NCI-H2029 (cell line): ENCODE measurements at regions not wholly inside any gene's neighbourhood (a gene's known extent, or its start where the extent isn't known, plus 50 kb on each side); places are given as distances from the start of the nearest gene placed in this dataset.

Source experiments
- DNase-seq: peaks from one replicate; lab custom pipeline; 2025; lab: John Stamatoyannopoulos, UW

DNA sequence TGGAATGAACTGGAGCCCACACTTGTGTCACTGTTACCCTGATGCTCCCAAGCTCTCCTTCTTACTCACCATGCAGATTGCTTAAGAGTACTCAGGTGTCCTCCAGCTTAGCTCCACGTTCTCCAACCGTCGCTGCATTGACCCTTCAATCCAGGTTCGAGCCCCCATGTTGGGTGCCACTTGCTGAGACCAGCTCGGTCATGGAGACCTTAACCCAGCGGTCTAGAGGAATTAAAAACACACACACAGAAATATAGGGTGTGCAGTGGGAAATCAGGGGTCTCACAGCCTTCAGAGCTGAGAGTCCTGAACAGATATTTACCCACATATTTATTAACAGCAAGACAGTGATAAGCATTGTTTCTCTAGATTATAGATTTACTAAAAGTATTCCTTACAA, 229.1 kb upstream of the APCDD1 start:
- DNase-seq = no peak

DNA sequence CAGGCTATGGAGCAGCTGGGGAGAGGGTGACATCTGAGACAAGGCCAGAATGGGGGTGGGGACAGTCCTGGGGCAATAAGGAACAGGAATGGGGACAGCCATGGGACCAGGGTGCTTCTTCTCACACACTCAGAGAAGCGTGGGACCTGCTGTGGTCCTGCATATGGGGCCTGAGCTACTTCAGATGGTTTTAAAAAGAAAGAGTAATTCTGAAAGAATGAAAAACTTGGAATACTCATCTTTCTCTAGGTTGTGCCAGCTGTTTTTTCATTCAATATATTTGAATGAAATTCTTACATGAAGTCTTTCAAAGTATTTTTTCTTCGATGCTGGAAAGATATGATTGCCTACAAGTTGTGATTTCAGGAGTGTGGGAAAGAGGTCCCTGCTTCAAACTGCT, 227.5 kb upstream of the APCDD1 start:
- DNase-seq = no peak

DNA sequence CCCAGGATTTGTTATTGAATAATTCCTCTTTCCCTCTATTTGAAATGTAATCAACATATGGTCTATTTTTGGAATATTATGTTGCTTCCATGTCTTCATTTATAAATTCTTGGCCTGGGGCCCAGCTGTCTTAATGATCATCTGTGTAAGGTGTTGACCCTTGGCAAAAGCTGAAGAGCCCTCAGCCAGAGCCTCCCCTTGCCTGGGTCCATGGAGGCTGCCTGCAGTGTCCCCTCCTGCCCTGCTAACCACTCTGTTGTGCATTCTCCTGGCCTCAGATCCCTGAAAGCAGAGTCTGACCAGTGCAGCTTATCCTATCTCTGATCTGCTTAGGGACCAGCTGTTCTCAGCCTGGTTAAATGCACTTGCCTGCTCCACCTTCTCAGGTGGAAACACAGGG, 226.1 kb upstream of the APCDD1 start:
- no peak for DNase-seq

DNA sequence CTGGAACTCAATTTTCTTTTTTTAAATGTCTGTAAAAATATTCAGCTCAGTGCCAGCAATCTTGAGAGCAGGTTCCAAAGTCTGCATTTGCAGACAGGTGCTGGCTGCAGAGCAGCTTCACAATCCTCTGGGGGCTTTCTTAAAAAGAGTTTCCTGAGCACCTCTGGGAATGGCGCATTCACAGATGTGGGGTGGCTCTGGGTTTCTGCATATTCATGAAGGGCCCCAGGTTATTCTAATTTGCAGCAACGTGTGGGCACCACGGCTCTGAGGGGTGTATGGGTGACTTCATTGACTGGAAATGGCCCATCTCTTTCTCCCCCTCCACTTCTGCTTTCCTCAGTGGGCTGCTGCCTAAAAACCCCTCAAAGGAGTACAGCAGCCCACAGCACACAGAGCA, 225.0 kb upstream of the APCDD1 start:
- no peak for DNase-seq

DNA sequence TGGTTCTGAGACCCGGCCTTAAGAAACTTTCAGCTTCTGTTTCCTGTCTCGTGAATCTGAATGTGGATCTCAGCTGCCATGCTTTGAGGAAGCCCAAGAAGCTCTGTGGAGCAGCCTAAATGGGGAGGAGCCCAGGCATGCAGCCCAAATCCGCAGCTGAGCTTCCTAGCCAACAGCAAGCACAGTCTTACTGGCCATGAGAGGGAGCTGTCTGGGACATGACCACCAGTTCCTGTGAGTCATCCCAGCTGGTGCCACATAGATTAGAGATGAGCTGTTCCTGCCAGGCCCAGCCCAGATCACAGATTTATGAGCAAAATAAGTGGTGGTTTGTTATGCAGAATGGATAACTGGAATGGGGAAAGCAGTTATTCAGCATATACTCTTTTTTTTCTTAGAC, 224.4 kb upstream of the APCDD1 start:
- no peak for DNase-seq

DNA sequence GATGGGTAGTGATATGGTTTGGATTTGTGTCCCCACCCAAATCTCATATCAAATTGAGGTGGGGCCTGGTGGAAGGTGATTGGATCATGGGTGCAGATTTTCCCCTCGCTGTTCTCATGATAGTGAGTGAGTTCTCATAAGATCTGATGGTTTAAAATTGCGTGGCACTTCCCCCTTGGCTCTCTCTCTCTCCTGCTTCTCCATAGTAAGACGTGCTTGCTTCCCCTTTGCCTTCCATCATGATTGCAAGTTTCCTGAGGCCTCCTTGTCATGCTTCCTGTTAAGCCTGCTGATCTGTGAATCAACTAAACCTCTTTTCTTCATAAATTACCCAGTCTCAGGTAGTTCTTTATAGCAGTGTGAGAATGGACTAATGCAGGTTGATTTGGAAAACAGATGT, 223.2 kb upstream of the APCDD1 start:
- DNase-seq = no peak

DNA sequence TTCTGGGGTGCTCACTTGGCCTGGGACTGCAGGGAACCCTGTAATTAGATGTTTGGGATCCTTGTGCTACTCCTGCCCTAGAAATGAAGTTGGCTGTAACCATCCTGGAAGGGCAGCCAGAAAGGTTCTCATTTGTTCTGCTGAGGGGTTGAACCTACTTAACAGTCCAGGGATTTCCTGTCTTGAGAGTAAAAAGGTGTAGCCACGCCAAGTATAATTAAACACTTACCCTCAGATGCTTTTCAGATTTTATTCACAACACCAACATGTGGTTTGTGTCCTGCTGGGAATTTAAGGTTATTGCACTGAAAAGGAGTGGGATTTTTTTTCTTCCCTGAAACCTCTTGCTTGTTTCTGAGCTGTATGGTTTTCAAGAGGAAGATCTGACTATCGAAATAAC, 222.4 kb upstream of the APCDD1 start:
- DNase-seq = no peak

DNA sequence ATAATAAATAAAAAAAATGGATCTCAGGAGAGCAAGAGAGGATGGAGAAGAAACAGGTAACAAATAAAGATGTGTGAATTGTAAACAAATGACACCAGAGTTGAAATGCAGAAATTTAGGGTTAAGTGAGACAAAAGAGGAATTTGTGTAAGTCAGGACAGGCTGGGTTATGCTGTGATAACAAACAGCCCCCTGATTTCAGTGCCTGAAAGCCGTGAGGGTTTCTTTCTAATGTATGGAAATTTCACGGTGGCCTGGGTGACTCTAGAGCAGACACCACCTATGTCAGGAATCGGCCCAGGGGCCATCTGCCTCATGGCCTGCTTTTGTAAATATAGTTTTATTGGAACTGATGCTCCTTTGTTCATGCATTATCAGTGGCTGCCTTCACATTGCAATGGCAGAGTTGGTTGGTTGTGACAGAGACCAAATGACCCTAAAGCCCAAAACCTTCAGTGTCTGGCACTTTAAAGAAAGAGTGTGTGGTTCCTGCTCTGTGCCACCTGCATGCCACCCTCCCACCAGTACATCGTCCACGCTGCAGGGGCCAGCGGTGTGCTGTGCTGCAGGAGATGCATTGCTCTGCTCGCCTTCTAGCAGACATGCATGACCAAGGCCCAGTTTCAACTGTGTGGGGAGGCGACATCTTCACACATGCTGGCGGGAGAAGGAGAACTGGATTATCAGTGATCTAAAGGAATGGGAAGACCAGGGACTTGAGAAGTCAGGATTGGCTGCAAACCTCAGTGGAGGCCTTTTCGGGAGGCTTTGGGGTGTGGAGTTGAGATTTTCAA, 221.2 kb upstream of the APCDD1 start:
- no peak for DNase-seq

DNA sequence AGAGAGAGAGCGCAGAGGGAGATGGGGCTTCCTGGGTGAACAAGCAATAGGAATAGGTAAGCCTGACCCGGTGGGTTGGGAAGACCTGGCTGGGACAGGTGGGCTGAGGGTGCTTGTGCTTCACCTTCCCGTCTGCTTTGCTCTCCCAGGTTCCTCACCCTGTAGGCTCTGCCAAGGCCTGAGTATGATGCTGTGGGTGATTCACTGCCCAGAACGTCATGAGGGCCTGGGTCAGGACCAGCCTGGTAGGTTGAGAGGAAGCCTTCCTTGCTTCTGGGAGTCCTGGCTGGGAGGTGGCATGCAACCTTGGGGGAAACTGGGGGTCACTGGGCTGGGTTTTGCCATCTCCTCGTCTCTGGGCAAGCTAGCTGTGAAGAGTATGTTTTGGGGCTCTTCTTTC, 220.2 kb upstream of the APCDD1 start:
- no peak for DNase-seq

DNA sequence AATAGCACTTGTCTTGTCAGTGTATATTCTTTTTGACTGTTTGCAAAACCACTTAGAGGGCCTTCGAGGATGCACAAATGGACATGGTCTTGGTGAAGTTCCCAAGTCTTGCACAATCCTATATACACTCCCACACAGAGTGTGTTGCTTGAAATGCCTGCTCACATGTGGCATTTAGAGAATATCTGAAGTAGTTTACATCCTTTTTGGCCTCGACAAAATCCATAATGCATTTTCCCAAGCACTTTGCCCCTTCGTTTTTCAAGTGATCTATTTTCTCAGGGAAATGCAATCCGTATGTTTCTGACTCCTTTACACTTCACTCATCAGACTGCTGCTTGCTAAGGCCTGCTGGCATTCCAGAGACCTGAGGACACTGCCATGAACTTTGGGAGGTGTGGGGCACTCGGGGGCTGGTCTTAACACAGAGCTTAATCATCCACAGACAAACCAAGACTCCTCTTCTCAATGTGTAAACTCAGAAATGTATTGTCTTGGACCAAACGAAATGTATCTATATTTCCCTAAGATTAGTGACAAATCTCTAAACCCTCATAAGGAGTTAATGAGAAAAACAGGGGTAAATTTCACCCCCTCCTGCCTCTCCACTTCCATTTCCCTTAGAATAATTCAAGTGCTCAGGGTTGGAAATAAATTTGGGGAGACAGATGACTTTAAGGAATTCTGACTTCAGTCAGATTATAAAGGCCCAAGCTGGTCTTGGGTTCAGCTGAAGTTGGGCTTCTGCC, 219.3 kb upstream of the APCDD1 start:
- DNase-seq = no peak

DNA sequence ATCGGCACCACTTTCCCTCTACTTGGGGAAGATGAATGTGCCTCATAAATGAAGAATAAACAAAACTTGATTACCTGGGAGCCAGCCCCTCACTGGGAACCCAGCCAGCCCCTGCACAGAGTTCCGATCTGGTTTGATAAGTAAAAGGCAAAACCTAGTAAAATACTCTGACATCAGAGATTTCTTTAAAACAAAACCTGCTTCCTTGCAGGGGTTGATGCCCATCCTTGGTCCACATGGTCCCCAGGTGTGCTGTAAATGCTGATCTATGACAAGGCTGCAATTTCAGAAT, 218.8 kb upstream of the APCDD1 start:
- DNase-seq = no peak

DNA sequence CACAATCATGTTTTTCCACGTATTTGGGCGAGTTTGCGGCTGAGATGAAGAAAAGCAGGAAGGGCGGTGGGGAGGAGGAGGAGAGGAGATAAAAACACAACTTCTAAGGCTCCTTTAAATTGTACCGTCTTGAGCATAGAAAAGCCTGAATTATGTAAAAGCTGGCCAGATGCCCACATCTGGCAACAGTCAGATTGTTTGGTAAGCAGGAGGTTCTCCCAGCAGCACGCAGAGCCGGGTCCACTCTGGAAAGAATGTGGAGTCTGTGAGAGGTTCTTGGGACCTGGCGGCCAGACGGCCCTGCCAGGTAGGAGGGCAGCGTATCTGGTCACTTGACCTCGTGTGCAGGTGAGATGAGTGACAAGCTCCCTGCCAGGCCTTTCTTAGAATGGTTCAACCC, 215.3 kb upstream of the APCDD1 start:
- DNase-seq = no peak

DNA sequence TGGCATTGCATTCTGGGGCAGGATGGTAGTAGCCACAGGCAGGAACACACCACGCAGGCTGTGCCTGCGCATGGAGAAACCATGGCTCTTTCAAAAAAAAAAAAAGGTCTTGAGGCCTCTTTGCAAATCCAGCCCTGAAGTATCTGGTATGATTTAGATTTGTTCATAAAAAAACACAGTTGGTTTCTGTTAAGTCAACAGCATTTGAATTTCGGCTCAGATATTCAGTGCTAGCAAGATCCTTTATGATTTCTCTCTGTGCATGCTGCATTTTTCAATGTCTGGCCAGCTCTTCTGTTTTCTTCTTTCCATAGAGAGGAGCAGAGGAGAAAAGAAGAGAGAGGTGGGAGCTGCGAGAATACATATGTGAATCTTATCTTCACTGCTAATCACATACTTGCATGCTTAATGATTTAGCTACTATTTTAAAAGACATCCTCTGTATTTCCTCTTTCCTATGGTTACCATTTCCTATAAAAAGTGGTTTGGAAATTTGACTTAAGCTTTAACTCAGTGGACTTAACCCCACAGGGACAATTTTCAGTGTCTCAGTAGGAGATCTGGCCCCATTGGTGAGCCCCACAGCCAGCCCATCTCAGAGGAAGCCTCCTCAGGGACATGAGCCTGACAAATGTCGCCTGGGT, 214.3 kb upstream of the APCDD1 start:
- no peak for DNase-seq

DNA sequence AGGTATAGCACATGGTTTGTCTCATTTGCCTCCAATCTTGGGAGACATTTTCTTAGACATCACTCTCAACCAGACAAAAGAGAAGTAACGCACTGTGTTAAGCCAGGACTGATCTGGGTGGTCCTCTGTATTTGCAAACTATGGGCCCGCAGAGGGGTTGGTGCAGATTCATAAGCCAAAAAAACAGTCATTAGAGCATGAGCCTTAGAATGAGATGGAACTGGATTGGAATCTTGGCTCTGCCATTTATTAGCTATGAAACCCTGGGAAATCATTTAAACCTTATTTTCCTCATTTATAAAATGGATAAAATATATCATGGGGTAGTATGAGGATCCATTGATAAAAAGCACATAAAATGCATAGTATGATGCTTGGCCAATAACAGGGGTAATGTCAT, 213.5 kb upstream of the APCDD1 start:
- no peak for DNase-seq

DNA sequence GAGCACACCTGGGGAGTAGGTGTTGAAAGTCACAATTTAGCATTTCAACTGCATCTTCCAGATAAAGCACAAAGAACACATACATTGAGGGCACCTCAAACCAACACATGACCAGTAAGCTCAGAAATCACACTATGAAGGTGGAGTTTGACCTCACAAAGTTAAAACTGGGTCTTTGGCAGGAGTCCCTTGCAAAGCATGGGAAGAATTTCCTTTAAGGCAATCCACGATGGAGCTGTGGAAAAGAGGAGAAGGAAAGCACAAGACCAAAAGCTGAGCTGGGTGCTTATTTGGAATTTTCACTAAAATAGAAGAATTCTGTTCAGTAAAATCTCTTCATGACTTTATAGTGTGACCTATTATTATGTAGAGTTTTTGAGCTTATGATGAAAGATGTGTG, 212.9 kb upstream of the APCDD1 start:
- no peak for DNase-seq

DNA sequence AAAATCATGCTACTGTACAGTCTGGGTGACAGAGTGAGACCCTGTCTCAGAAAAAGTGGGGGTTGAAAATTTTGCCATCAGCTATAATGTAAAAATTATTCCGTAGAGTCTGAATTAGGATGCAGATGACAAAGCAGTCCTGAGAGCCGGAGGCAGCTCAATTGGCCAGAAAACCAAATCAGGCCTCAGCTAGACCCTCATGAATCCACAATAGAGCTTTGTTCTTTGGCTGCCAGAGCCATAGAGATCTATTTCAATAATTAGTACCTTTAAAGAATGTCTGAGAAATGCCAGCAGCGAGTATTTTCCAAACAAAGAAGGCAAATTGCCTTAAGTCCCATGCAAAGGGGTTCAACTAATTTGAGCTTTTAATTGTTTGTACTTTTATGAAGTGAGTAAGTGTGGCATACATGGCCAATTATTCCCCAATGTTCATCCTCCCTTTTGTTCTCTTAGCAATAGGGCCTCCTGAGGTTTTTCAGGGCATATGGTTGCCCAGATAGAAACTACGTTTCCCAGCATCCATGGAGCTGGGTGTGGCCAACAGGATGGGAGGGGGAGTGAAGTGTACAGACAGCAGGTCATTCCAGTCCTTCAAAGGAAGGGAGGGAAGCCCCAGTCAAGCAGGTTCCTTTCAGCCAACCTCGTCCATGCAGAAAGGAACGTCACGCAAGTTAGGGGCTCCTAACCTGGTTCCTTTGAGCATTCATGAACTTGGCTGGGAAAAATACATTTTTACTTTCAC, 211.3 kb upstream of the APCDD1 start:
- no peak for DNase-seq

DNA sequence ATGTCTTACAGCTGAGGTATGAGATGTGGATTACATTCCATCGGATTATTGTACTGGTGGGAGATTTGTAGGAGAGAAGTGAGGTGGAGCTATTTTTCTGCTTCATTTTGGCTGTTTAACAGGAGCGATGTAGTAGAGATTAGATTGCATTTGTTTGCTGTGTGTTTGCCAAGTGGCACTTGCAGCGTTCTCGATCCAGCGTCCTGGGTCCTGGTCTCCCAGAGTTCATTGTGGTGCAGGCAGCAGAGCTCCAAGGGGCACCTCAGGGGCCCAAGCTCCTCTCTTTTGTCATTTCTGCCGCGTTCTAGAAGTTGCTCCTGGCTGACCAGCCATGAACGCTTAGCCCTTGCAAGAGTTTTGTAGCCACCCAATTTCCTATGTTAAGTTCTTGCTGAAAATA, 210.1 kb upstream of the APCDD1 start:
- DNase-seq = no peak

DNA sequence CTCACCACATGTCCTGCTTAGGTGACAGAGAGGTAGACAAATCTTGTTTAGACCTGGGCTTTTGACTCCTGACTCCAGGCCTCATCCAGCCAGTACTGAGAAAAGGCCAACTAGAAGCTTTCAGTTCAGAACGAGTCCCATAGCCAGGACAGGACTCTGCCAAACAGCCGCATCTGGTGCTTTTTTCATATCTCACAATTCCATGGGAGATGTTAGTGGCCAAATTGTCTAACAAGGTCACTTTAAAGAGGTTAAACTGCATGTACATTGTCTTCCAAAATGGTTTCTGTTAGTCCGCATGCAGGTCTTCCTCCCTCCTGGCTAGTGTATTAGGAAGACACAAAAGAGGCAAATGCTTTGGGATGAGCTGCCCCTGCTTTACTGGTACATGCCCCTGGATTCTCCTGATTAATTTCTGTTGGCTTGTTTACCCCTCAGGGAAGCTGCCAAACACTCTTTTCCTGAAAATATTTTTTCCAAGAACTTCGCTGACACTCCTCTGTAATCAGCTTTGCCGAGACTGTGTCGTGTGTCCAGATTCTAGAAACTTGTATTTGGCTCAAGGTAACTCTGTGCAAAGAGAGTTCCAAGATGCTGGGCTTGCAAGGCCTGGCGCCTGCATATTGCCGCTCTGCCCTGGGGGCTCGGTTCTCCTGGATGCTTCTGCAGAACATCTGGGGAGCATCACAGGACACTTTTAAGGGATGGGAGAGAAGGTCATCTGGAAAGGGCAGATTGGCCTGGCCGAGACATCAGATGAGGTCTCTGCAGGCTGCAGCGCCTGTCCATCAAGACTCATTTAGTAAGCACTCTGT, 209.2 kb upstream of the APCDD1 start:
- no peak for DNase-seq

DNA sequence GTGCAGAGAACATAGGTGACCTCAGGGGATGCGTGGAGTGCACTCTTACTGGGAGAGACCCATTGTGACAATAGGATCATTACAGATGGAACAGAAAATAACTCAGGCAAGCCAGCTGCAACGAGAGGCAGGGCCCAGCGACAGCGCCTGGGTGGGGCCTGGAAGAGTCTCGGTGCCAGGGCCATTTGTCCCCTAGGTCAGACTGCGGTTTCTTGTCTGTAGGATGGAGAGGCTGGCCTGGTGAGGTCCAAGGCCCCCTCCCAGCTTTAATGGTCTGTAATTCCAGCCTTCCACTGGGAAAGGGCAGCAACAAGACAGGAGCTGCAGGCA, 208.6 kb upstream of the APCDD1 start:
- no peak for DNase-seq

DNA sequence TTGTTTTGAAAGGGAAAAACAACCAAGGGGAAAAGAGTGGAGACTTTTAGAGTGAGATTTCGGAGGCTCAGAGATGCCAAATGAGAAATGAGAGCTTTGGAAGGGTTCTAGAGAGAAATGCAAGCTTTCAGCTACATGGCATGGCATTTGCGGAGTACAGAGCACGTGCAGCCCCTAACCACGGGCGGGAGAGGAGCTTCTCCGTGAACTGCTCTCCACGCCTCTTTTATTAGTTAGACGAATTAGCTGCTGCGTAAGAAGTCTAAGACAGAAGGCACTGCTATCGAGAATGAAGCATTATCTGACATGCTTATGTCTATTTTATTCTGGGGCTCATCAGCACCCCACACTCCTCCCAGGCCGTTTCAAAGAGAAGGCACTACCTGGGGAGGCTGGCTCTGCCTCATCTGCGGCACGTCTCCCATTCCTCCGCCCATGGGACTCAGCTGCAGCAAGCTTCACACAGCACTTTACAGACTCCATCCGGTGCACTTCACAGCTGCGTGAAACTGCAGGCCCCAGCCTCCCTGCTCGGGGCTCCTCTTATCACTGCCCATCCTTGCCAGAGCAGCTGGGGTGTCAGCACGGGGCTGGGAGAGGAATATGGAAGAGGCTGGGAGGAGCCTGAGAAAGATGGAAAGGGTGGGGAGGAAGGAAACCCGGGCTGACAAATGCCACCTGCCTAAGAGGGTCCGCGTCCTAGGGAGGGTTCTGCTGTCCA, 207.3 kb upstream of the APCDD1 start:
- no peak for DNase-seq

DNA sequence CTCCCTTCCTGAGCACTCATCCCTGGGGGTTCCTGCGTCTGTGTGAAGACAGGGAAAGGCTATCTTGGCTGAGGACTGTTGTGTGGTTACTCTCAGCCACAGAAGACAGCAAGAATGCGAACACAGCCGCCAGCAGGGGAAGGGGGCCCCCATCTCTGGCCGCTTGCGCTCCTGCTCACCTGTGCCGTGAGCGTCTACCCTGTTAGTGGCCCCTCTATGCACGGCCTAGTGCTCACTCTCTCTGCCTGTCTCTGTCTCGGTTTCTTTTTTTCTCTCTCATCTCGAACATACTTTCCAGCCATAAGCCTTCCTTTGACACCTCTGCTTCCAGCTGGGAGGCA, 206.7 kb upstream of the APCDD1 start:
- DNase-seq = no peak

DNA sequence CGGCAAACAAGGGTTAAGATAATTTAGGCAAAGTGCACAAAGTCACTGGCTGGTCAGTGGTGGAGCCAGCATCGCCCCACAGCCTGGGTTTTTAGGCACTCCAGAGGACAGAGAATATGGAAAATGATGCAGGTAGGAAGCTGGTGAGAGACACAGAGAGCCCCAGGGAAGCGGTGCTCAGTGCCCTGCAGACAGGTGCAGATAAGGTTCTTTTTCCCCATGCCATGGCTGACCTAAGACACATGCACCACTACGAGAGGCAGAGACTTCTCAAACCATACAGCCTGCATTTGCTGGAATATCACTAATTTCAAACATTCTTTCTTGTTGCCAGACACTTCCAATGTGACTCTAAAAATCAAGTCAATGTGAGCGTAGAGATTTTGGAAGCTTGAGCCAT, 205.7 kb upstream of the APCDD1 start:
- DNase-seq = no peak
